ENCODE measurements at regions not wholly inside any gene's neighbourhood (a gene's known extent, or its start where the extent isn't known, plus 50 kb on each side); places are given as distances from the start of the nearest gene placed in this dataset.
"Not testable (repeated sequence)": the region's sequence is repeated elsewhere in the genome, so short reads cannot be mapped to it uniquely, and the experiment has no call there.

GRCh38 chr9:108426421-108426940, 429.3 kb downstream of the ACTL7B start:
- TF ChIP-seq REST (tag by site-specific recombination; IDR thresholded peaks at IDR 0.05); ZNF76 (tag by site-specific recombination; IDR thresholded peaks at IDR 0.05; ENCODE audit: borderline replicate concordance, low read depth); ZFP3 (tag by site-specific recombination; IDR thresholded peaks at IDR 0.05; ENCODE audit: low read depth); ZBTB1 (tag by site-specific recombination; IDR thresholded peaks at IDR 0.05); ZNF747 (tag by site-specific recombination; IDR thresholded peaks at IDR 0.05); ZNF768 (tag by site-specific recombination; IDR thresholded peaks at IDR 0.05); CTCF (tag by site-specific recombination; IDR thresholded peaks at IDR 0.05); ZNF221 (tag by site-specific recombination; IDR thresholded peaks at IDR 0.05; ENCODE audit: borderline replicate concordance): not testable (repeated sequence)
